HL-60 (cell line): ENCODE measurements at regions not wholly inside any gene's neighbourhood (a gene's known extent, or its start where the extent isn't known, plus 50 kb on each side); places are given as distances from the start of the nearest gene placed in this dataset.

ENCODE experiments used
- CTCF ChIP-seq: IDR thresholded peaks from one replicate; pipeline ENCODE4 v1.5.1; 2011; ENCODE audit warnings: low read length, control low read depth, inconsistent platforms; ENCODE audit not compliant: insufficient read depth
- GABPA ChIP-seq: IDR thresholded peaks from 2 replicates; pipeline ENCODE4 v1.6.1; 2012; ENCODE audit warnings: low read depth
- POLR2AphosphoS5 ChIP-seq: IDR thresholded peaks from 2 replicates; pipeline ENCODE4 v1.6.1; 2012; ENCODE audit warnings: low read depth
- REST ChIP-seq: IDR thresholded peaks from 2 replicates; pipeline ENCODE4 v1.6.1; 2012; ENCODE audit warnings: low read depth; ENCODE audit not compliant: insufficient replicate concordance
- SPI1 ChIP-seq: IDR thresholded peaks from 2 replicates; pipeline ENCODE4 v1.6.1; 2012; ENCODE audit warnings: low read depth, mild to moderate bottlenecking, borderline replicate concordance

GRCh38 chr1:70874063-70874462 lies 173.6 kb downstream of the PTGER3 start:
- TF ChIP-seq CTCF (no peak), POLR2AphosphoS5 (no peak), GABPA (no peak), REST (no peak), SPI1 (peak; percentile 74; the same call in 1 of the 2 replicates)
